ENCODE measurements at regions not wholly inside any gene's neighbourhood (a gene's known extent, or its start where the extent isn't known, plus 50 kb on each side); places are given as distances from the start of the nearest gene placed in this dataset.

DNA sequence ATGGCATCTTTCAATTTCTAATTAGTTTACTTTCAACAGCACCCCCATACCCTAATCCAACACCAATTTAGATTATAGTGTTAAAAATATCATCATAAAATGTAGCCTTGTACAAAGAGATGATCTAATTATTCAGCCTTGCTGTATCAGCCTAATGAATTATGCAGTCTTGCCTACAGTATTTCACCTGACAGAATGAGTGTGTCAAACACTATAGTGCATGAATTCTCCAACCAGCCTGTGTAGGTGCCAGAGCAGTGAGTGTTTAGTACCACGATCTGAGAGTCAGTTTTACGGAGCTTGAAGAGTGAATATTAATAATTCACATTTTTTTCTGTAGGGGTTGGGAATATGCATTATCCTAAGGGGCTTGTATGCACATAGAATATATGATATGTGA is 411.6 kb upstream of the SLC14A2 start:
- Mint-ChIP-seq H3K4me1 (ENCODE audit: low read depth, unreplicated experiment) (no peaks in the 10 kb centered on the region), H3K4me3 (ENCODE audit: unreplicated experiment) (no peak overlapping the region), H3K9me3 (ENCODE audit: unreplicated experiment) (peaks cover 6% of the 10 kb centered on the region), H3K27me3 (ENCODE audit: insufficient read depth, unreplicated experiment) (no peaks in the 10 kb centered on the region), H3K27ac (ENCODE audit: unreplicated experiment) (no peak overlapping the region), H3K36me3 (ENCODE audit: insufficient read depth, unreplicated experiment) (no peaks in the 10 kb centered on the region)
- ChIA-PET CTCF (no interaction called here), POLR2A (no interaction called here)
- TF ChIP-seq, protein P1, sequence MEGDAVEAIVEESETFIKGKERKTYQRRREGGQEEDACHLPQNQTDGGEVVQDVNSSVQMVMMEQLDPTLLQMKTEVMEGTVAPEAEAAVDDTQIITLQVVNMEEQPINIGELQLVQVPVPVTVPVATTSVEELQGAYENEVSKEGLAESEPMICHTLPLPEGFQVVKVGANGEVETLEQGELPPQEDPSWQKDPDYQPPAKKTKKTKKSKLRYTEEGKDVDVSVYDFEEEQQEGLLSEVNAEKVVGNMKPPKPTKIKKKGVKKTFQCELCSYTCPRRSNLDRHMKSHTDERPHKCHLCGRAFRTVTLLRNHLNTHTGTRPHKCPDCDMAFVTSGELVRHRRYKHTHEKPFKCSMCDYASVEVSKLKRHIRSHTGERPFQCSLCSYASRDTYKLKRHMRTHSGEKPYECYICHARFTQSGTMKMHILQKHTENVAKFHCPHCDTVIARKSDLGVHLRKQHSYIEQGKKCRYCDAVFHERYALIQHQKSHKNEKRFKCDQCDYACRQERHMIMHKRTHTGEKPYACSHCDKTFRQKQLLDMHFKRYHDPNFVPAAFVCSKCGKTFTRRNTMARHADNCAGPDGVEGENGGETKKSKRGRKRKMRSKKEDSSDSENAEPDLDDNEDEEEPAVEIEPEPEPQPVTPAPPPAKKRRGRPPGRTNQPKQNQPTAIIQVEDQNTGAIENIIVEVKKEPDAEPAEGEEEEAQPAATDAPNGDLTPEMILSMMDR (IDR thresholded peaks at IDR 0.05; ENCODE audit: insufficient read depth in 1 of 2, low read depth in 1 of 2, low read length in 1 of 2, severe bottlenecking in 1 of 2, unreplicated experiment in 1 of 2), result no peak
- intact Hi-C loops (cut with micrococcal nuclease; ENCODE audit: unreplicated experiment), result no loop called here
- Histone ChIP-seq H3K4me1 (no peaks in the 10 kb centered on the region), H3K27me3 (replicated peaks; ENCODE audit: control insufficient read depth, insufficient read depth, low read length) (no peaks in the 10 kb centered on the region), H3K36me3 (ENCODE audit: control insufficient read depth, insufficient read depth, low read length) (no peaks in the 10 kb centered on the region), H3K4me3 (ENCODE audit: low read depth, low read length) (no peak overlapping the region), H3K9me3 (no peaks in the 10 kb centered on the region)
- DNase-seq, result no peak
- BruUV-seq (replicated peaks), result no TSS peak

GRCh38 chr18:45207328-45207727 is 407.9 kb upstream of the SLC14A2 start:
- Histone ChIP-seq H3K36me3 (ENCODE audit: control insufficient read depth, insufficient read depth, low read length) (no peaks in the 10 kb centered on the region), H3K27me3 (replicated peaks; ENCODE audit: control insufficient read depth, insufficient read depth, low read length) (no peaks in the 10 kb centered on the region), H3K4me1 (no peaks in the 10 kb centered on the region), H3K9me3 (no peaks in the 10 kb centered on the region), H3K4me3 (ENCODE audit: low read depth, low read length) (no peak overlapping the region)
- ChIA-PET CTCF (no interaction called here), POLR2A (no interaction called here)
- H3K27ac Mint-ChIP-seq (ENCODE audit: unreplicated experiment), result no peak overlapping the region
- H3K36me3 Mint-ChIP-seq (ENCODE audit: insufficient read depth, unreplicated experiment), result no peaks in the 10 kb centered on the region
- H3K9me3 Mint-ChIP-seq (ENCODE audit: unreplicated experiment), result peaks cover 9% of the 10 kb centered on the region
- DNase-seq, result no peak
- BruUV-seq (replicated peaks), result no TSS peak
- H3K27me3 Mint-ChIP-seq (ENCODE audit: insufficient read depth, unreplicated experiment), result peaks cover 2% of the 10 kb centered on the region
- TF ChIP-seq, protein P1 (IDR thresholded peaks at IDR 0.05; ENCODE audit: insufficient read depth in 1 of 2, low read depth in 1 of 2, low read length in 1 of 2, severe bottlenecking in 1 of 2, unreplicated experiment in 1 of 2), result no peak
- no peak overlapping the region for H3K4me3 Mint-ChIP-seq (ENCODE audit: unreplicated experiment)
- intact Hi-C loops (cut with micrococcal nuclease; ENCODE audit: unreplicated experiment), result no loop called here
- no peaks in the 10 kb centered on the region for H3K4me1 Mint-ChIP-seq (ENCODE audit: low read depth, unreplicated experiment)

GRCh38 chr18:45208164-45208563 is 407.1 kb upstream of the SLC14A2 start:
- H3K4me3 ChIP-seq (ENCODE audit: low read depth, low read length), result no peak overlapping the region
- no peaks in the 10 kb centered on the region for H3K4me1 Mint-ChIP-seq (ENCODE audit: low read depth, unreplicated experiment)
- no peaks in the 10 kb centered on the region for H3K36me3 ChIP-seq (ENCODE audit: control insufficient read depth, insufficient read depth, low read length)
- peaks cover 9% of the 10 kb centered on the region for H3K9me3 Mint-ChIP-seq (ENCODE audit: unreplicated experiment)
- H3K27me3 Mint-ChIP-seq (ENCODE audit: insufficient read depth, unreplicated experiment), result peaks cover 2% of the 10 kb centered on the region
- no peaks in the 10 kb centered on the region for H3K27me3 ChIP-seq (replicated peaks; ENCODE audit: control insufficient read depth, insufficient read depth, low read length)
- ChIA-PET CTCF (no interaction called here), POLR2A (no interaction called here)
- H3K36me3 Mint-ChIP-seq (ENCODE audit: insufficient read depth, unreplicated experiment), result no peaks in the 10 kb centered on the region
- H3K4me3 Mint-ChIP-seq (ENCODE audit: unreplicated experiment), result no peak overlapping the region
- intact Hi-C loops (cut with micrococcal nuclease; ENCODE audit: unreplicated experiment), result no loop called here
- H3K9me3 ChIP-seq, result no peaks in the 10 kb centered on the region
- TF ChIP-seq, protein P1 (IDR thresholded peaks at IDR 0.05; ENCODE audit: insufficient read depth in 1 of 2, low read depth in 1 of 2, low read length in 1 of 2, severe bottlenecking in 1 of 2, unreplicated experiment in 1 of 2), result no peak
- DNase-seq, result no peak
- no peaks in the 10 kb centered on the region for H3K4me1 ChIP-seq
- BruUV-seq (replicated peaks), result no TSS peak
- H3K27ac Mint-ChIP-seq (ENCODE audit: unreplicated experiment), result no peak overlapping the region

Data from Caco-2 (cell line).